ENCODE measurements at regions not wholly inside any gene's neighbourhood (a gene's known extent, or its start where the extent isn't known, plus 50 kb on each side); places are given as distances from the start of the nearest gene placed in this dataset.
"Not testable (repeated sequence)": the region's sequence is repeated elsewhere in the genome, so short reads cannot be mapped to it uniquely, and the experiment has no call there.

DNA sequence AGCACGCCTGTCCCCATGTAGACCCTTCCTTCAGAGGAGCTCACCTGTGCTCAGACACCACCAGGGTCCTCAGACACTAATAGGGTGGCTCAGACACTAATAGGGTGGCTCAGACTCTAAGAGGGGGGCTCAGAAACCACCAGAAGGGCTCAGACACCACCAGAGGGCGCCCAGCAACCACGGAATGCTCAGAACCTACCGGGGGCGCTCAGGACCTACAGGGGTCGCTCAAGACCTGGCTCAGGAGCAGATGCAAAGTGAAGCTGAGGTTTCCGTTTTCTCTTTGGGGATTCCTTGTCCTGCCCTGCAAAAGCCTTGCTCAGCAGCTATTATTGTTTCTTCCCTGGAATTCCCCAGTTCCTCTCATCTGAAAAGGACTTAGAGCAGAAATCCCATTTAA lies 67.8 kb downstream of the OR4M2 start:
- not testable (repeated sequence) for TF ChIP-seq POLR2A (IDR thresholded peaks at IDR 0.05)
- TF ChIP-seq, protein P1, sequence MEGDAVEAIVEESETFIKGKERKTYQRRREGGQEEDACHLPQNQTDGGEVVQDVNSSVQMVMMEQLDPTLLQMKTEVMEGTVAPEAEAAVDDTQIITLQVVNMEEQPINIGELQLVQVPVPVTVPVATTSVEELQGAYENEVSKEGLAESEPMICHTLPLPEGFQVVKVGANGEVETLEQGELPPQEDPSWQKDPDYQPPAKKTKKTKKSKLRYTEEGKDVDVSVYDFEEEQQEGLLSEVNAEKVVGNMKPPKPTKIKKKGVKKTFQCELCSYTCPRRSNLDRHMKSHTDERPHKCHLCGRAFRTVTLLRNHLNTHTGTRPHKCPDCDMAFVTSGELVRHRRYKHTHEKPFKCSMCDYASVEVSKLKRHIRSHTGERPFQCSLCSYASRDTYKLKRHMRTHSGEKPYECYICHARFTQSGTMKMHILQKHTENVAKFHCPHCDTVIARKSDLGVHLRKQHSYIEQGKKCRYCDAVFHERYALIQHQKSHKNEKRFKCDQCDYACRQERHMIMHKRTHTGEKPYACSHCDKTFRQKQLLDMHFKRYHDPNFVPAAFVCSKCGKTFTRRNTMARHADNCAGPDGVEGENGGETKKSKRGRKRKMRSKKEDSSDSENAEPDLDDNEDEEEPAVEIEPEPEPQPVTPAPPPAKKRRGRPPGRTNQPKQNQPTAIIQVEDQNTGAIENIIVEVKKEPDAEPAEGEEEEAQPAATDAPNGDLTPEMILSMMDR (IDR thresholded peaks at IDR 0.05), result not testable (repeated sequence)
